Osteoblast (primary cell): ENCODE measurements at regions not wholly inside any gene's neighbourhood (a gene's known extent, or its start where the extent isn't known, plus 50 kb on each side); places are given as distances from the start of the nearest gene placed in this dataset.

Experiments used
- DNase-seq: peaks from one replicate; pipeline ENCODE4 v3.0.0; 2011; ENCODE audit warnings: low spot score, mixed read lengths; ENCODE audit not compliant: insufficient read length; ENCODE audit errors: missing footprints
- H2AFZ ChIP-seq: 2 replicates; pipeline ENCODE4 v1.6.0; 2011; ENCODE audit warnings: mild to moderate bottlenecking, low read length
- H3K27ac ChIP-seq: 2 replicates; pipeline ENCODE4 v1.5.1; 2011; ENCODE audit warnings: mild to moderate bottlenecking, low read depth, low read length, moderate library complexity
- H3K27me3 ChIP-seq: 2 replicates; pipeline ENCODE4 v1.6.0; 2012; ENCODE audit warnings: mild to moderate bottlenecking, control low read depth, inconsistent platforms, low read length, moderate library complexity; ENCODE audit not compliant: insufficient read depth
- H3K36me3 ChIP-seq: 2 replicates; pipeline ENCODE4 v1.5.1; 2011; ENCODE audit warnings: mild to moderate bottlenecking, low read length, control low read depth, moderate library complexity; ENCODE audit not compliant: insufficient read depth
- H3K4me1 ChIP-seq: 2 replicates; pipeline ENCODE4 v1.5.1; 2011; ENCODE audit warnings: mild to moderate bottlenecking, low read length, control low read depth, moderate library complexity; ENCODE audit not compliant: insufficient read depth
- H3K4me2 ChIP-seq: 2 replicates; pipeline ENCODE4 v1.6.0; 2011; ENCODE audit warnings: mild to moderate bottlenecking, low read length; ENCODE audit not compliant: insufficient read depth
- H3K4me3 ChIP-seq: fragments of 200-600 bp; sonication (generic); 3 replicates; pipeline ENCODE4 v1.5.1; 2012; ENCODE audit warnings: mild to moderate bottlenecking, low read length, inconsistent platforms; ENCODE audit not compliant: insufficient read depth
- H3K79me2 ChIP-seq: 2 replicates; pipeline ENCODE4 v1.6.0; 2012; ENCODE audit warnings: mild to moderate bottlenecking, low read length, control low read depth, inconsistent platforms; ENCODE audit not compliant: insufficient read depth
- H3K9me3 ChIP-seq: 2 replicates; pipeline ENCODE4 v1.5.1; 2011; ENCODE audit warnings: low read depth, low read length, control low read depth
- H4K20me1 ChIP-seq: 2 replicates; pipeline ENCODE4 v1.6.0; 2012; ENCODE audit warnings: mild to moderate bottlenecking, low read length, control low read depth; ENCODE audit not compliant: insufficient read depth
- TF ChIP-seq, protein P1 (sequence below): IDR thresholded peaks from 2 replicates; pipeline ENCODE4 v1.5.1; 2011; ENCODE audit warnings: mild to moderate bottlenecking, low read depth, low read length, moderate library complexity; ENCODE audit errors: extremely low read depth

DNA sequence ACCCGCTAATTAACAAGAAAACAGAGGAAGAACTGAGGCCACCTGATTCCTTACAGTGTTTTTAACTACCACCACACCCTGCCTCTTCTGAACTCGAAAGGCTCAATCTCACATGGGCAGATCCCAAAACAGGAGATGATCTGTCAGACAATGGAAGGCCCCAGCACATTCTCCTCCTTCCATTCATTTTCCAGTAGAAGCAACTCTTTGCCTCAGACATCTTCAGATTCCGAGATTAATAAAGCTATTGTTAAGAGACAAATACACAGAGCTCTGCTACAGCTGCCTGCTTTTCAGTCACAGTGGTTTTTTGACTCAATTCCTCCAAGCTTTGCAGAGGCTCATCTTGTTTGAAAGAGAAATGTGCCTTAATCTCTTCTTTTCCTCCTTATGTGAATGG lies 127.2 kb upstream of the ADAMTSL1 start:
- Histone ChIP-seq H3K4me2 (no peak overlapping the region), H3K79me2 (no peaks in the 10 kb centered on the region), H4K20me1 (no peaks in the 10 kb centered on the region), H3K36me3 (no peaks in the 10 kb centered on the region), H2AFZ (no peak overlapping the region), H3K9me3 (no peaks in the 10 kb centered on the region), H3K4me3 (no peak overlapping the region), H3K4me1 (peaks cover 18% of the 10 kb centered on the region), H3K27me3 (no peaks in the 10 kb centered on the region), H3K27ac (no peak overlapping the region)
- DNase-seq: no peak
- TF ChIP-seq, protein P1, sequence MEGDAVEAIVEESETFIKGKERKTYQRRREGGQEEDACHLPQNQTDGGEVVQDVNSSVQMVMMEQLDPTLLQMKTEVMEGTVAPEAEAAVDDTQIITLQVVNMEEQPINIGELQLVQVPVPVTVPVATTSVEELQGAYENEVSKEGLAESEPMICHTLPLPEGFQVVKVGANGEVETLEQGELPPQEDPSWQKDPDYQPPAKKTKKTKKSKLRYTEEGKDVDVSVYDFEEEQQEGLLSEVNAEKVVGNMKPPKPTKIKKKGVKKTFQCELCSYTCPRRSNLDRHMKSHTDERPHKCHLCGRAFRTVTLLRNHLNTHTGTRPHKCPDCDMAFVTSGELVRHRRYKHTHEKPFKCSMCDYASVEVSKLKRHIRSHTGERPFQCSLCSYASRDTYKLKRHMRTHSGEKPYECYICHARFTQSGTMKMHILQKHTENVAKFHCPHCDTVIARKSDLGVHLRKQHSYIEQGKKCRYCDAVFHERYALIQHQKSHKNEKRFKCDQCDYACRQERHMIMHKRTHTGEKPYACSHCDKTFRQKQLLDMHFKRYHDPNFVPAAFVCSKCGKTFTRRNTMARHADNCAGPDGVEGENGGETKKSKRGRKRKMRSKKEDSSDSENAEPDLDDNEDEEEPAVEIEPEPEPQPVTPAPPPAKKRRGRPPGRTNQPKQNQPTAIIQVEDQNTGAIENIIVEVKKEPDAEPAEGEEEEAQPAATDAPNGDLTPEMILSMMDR: no peak

DNA sequence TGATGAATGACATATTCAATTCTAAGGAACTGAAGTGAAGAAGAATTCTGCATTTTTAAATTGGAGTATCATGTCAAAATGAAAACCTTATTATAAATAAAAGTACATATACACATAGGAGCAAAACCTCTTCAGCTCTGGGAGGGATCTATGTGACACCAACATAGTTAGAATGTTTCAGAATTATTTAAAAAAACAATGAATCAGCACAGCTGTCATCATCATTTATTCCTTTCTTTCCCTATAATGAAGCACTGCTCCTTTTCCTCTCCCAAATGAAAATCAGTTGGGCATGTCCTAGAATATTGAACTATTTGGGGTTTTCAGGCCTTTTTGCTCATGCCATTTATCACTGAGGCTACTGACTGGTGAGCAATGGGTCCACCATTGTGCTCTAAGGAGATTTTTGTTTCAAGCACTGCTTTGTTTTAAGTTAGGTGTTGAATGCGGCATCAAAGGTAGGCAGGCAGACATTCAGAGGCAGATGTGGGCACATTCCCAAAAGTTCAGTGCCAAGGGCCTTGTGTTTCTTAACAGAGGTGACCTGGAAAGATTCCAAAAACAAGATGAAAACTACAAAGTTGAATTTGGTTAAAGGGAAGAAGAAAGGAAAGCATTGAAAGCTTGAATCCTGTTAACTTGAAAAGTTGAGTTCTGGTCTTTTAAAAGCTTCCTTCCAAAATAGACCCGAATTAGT lies 126.4 kb upstream of the ADAMTSL1 start:
- Histone ChIP-seq H3K4me3 (no peak overlapping the region), H3K4me1 (peaks cover 18% of the 10 kb centered on the region), H4K20me1 (no peaks in the 10 kb centered on the region), H3K4me2 (no peak overlapping the region), H3K9me3 (no peaks in the 10 kb centered on the region), H3K27ac (no peak overlapping the region), H2AFZ (no peak overlapping the region), H3K27me3 (no peaks in the 10 kb centered on the region), H3K79me2 (no peaks in the 10 kb centered on the region), H3K36me3 (no peaks in the 10 kb centered on the region)
- TF ChIP-seq, protein P1: no peak
- DNase-seq: no peak

DNA sequence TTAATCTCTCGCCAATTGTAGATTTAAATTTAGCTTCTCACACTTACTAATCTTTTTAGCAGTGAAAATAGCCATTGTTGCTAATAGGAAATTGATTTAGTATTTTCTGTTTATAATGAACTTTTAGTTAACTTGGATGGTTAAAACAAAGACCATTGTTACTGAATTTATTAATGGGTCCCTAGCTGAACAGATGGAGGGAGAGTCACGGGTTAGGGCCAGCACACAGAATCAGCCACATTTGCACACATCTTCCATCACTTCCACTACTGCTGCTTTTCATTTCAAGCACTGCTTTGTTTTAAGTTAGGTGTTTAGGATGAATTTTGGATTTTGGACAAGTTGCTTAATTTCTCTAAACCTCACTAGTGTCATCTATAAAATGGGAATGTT lies 125.9 kb upstream of the ADAMTSL1 start:
- H3K36me3 ChIP-seq: no peaks in the 10 kb centered on the region
- H3K79me2 ChIP-seq: no peaks in the 10 kb centered on the region
- no peak overlapping the region for H3K4me2 ChIP-seq
- H4K20me1 ChIP-seq: no peaks in the 10 kb centered on the region
- H3K27ac ChIP-seq: no peak overlapping the region
- TF ChIP-seq, protein P1: no peak
- peaks cover 17% of the 10 kb centered on the region for H3K4me1 ChIP-seq
- no peaks in the 10 kb centered on the region for H3K9me3 ChIP-seq
- H3K27me3 ChIP-seq: no peaks in the 10 kb centered on the region
- no peak overlapping the region for H3K4me3 ChIP-seq
- DNase-seq: no peak
- H2AFZ ChIP-seq: no peak overlapping the region

DNA sequence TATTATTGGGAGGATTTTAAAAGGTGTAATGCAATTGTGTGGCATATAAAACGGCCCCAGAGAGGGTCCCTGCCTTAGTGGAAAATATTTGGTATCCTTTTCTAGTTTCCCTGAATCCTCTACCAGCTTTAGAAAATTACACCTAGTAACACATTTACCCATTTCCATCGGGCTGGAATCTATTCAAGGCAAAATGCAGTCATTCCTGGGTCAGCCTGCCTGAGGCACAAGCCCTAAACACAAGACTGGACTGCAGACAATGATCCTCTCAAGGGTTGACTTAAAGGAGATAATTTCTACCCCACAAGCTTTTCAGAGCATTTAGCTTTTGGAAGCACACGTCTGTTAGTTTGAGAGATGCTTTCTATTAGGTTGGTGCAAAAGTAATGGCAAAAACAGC lies 124.4 kb upstream of the ADAMTSL1 start:
- H3K4me2 ChIP-seq: no peak overlapping the region
- DNase-seq: no peak
- H3K36me3 ChIP-seq: no peaks in the 10 kb centered on the region
- H2AFZ ChIP-seq: no peak overlapping the region
- H3K4me3 ChIP-seq: no peak overlapping the region
- no peaks in the 10 kb centered on the region for H3K9me3 ChIP-seq
- TF ChIP-seq, protein P1: no peak
- no peaks in the 10 kb centered on the region for H4K20me1 ChIP-seq
- H3K4me1 ChIP-seq: peaks cover 7% of the 10 kb centered on the region
- no peaks in the 10 kb centered on the region for H3K27me3 ChIP-seq
- H3K79me2 ChIP-seq: no peaks in the 10 kb centered on the region
- no peak overlapping the region for H3K27ac ChIP-seq
